ENCODE measurements at regions not wholly inside any gene's neighbourhood (a gene's known extent, or its start where the extent isn't known, plus 50 kb on each side); places are given as distances from the start of the nearest gene placed in this dataset.

DNA sequence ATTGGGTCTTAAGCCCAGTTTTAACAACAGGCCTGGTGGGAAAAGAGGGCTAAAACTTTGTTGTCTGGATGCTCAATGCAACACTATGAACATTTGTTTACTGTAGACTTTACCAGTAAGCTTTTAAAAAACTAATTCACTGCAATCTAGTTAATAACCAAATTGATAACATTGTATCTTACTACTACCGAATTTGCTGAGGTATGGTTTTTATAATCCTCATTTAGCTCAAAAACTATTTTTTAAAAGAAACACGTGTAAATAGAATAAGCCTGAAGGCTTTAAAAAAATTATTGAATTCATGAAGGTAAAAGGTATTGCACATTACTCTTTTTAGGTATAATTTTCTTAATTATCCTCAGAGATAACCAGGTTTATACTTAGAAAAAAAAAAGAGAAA is 500.6 kb downstream of the RWDD3 start:
- CTCF ChIA-PET: no interaction called here
- Mint-ChIP-seq H3K27me3 (ENCODE audit: unreplicated experiment) (no peaks in the 10 kb centered on the region), H3K36me3 (ENCODE audit: insufficient read depth, unreplicated experiment) (no peaks in the 10 kb centered on the region), H3K27ac (ENCODE audit: unreplicated experiment) (no peak overlapping the region), H3K4me3 (ENCODE audit: low read depth, unreplicated experiment) (no peak overlapping the region), H3K9me3 (ENCODE audit: low read depth, unreplicated experiment) (no peaks in the 10 kb centered on the region), H3K4me1 (ENCODE audit: low read depth, unreplicated experiment) (peaks cover 13% of the 10 kb centered on the region)
- DNase-seq: no peak
- intact Hi-C loops (cut with micrococcal nuclease; ENCODE audit: unreplicated experiment): no loop called here
- no TSS peak for BruUV-seq (replicated peaks)
- TF ChIP-seq, protein P1, sequence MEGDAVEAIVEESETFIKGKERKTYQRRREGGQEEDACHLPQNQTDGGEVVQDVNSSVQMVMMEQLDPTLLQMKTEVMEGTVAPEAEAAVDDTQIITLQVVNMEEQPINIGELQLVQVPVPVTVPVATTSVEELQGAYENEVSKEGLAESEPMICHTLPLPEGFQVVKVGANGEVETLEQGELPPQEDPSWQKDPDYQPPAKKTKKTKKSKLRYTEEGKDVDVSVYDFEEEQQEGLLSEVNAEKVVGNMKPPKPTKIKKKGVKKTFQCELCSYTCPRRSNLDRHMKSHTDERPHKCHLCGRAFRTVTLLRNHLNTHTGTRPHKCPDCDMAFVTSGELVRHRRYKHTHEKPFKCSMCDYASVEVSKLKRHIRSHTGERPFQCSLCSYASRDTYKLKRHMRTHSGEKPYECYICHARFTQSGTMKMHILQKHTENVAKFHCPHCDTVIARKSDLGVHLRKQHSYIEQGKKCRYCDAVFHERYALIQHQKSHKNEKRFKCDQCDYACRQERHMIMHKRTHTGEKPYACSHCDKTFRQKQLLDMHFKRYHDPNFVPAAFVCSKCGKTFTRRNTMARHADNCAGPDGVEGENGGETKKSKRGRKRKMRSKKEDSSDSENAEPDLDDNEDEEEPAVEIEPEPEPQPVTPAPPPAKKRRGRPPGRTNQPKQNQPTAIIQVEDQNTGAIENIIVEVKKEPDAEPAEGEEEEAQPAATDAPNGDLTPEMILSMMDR (IDR thresholded peaks at IDR 0.05; ENCODE audit: unreplicated experiment): no peak

DNA sequence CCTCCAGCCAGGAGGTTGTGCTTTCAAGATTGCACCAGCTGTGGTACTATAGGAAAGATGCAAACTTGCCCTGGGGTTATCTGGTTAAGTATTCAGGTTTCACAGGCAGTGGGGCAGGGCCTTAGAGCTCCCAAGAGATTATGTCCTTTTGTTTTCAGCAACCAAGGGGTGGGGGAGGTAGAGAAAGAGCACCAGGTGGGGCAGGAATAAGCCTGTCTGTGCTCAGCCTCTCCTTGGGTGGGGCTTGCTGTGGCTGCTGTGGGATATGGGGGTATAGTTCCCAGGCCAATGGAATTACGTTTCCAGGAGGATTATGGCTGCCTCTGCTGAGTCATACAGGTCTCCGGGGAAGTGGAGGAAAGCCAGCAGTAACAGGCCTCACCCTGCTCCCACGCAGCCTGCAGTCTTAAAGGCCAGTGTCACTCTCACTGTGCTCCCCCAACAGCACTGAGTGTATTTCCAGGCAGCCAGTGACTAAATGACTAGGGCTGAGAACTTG is 508.6 kb downstream of the RWDD3 start:
- peak overlapping the region; percentile 87 for H3K27ac Mint-ChIP-seq (ENCODE audit: unreplicated experiment)
- TF ChIP-seq, protein P1 (IDR thresholded peaks at IDR 0.05; ENCODE audit: unreplicated experiment): no peak
- CTCF ChIA-PET: interaction anchor here (1.3 to 1.6 kb wide), 3 partner anchors 12 to 26 kb away, joined by 3 to 5 read pairs (median 4); no protein-coding TSS in a partner anchor
- BruUV-seq (replicated peaks): TSS peak; percentile 84
- peak; percentile 71 for DNase-seq
- intact Hi-C loops (cut with micrococcal nuclease; ENCODE audit: unreplicated experiment): loop anchor here (5.0 to 10.0 kb wide), 4 partner anchors 170 to 438 kb away; no protein-coding TSS in a partner anchor
- peaks cover 14% of the 10 kb centered on the region for H3K36me3 Mint-ChIP-seq (ENCODE audit: insufficient read depth, unreplicated experiment)
- peaks cover 3% of the 10 kb centered on the region for H3K9me3 Mint-ChIP-seq (ENCODE audit: low read depth, unreplicated experiment)
- H3K4me1 Mint-ChIP-seq (ENCODE audit: low read depth, unreplicated experiment): peaks cover 35% of the 10 kb centered on the region
- peak overlapping the region; percentile 59 for H3K4me3 Mint-ChIP-seq (ENCODE audit: low read depth, unreplicated experiment)
- no peaks in the 10 kb centered on the region for H3K27me3 Mint-ChIP-seq (ENCODE audit: unreplicated experiment)

DNA sequence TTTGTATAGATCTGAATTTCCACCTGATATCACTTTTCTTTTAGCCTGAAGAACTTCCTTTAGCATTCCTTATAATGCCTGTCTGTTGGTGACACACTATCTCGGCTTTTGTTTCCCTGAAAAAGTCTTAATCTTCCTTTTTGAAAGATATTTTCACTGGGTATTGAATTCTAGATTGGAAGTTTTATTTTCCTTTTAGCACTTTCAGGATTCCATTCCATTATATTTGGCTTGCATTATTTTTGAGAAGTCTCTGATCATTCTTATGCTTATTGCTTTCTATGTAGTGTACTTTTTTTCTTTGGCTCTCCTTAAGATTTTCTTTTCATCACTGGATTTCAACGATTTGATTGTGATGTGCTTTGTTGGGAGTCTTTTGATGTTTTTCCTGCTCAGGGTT is 510.7 kb downstream of the RWDD3 start:
- Mint-ChIP-seq H3K27ac (ENCODE audit: unreplicated experiment) (peak overlapping the region; percentile 87), H3K36me3 (ENCODE audit: insufficient read depth, unreplicated experiment) (peaks cover 14% of the 10 kb centered on the region), H3K4me1 (ENCODE audit: low read depth, unreplicated experiment) (peaks cover 35% of the 10 kb centered on the region), H3K9me3 (ENCODE audit: low read depth, unreplicated experiment) (peaks cover 3% of the 10 kb centered on the region), H3K4me3 (ENCODE audit: low read depth, unreplicated experiment) (peak overlapping the region; percentile 2), H3K27me3 (ENCODE audit: unreplicated experiment) (no peaks in the 10 kb centered on the region)
- no TSS peak for BruUV-seq (replicated peaks)
- intact Hi-C loops (cut with micrococcal nuclease; ENCODE audit: unreplicated experiment): loop anchor here (5.0 to 10.0 kb wide), 4 partner anchors 168 to 440 kb away; no protein-coding TSS in a partner anchor
- no peak for DNase-seq
- CTCF ChIA-PET: no interaction called here
- TF ChIP-seq, protein P1 (IDR thresholded peaks at IDR 0.05; ENCODE audit: unreplicated experiment): no peak

DNA sequence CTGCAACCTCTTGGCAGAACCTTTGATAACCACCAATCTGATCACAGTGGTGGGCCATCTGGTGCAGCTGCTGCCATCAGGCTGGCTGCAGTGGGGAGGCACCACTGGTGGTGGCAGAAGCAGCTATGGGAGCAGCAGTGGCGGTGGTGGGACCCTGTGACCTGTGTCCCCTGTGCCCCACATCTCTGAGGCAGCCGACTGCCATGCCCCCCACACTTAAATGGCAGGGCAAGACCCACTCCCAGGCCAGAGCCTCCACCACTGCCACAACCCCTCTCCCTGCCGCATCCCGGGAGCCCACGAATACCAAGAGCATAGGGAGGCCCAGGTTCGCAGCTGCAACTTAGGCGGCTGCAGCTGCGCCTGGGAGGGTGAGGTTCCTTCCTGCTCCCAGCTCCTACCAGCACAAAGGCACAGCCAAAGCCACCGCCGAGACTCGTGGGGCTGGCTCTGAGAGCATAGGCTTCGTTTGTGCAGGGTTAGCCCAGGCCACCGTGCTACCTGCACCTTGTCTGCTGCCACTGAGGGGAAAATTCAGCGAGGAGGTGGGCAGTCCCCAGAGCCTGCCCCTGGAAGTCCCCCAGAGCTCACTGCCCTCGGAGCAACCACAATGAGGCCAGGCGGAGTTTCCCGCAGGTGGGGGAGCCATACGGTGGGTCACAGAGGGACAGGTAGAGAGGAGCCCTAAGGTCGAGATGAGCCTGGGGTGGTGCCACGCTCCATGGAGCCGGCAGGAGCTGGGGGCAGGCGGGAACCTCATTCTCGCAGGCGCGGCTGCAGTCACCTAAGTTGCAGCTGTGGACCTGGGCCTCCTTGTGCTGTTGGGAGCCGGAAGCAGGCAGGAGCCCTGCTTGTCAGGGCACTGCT is 518.7 kb downstream of the RWDD3 start:
- BruUV-seq (replicated peaks): no TSS peak
- Mint-ChIP-seq H3K4me3 (ENCODE audit: low read depth, unreplicated experiment) (no peak overlapping the region), H3K9me3 (ENCODE audit: low read depth, unreplicated experiment) (peaks cover 6% of the 10 kb centered on the region)

More for the DNA sequence above, 518.7 kb downstream of the RWDD3 start:
- H3K27me3 Mint-ChIP-seq (ENCODE audit: unreplicated experiment): no peaks in the 10 kb centered on the region
- no peak overlapping the region for H3K27ac Mint-ChIP-seq (ENCODE audit: unreplicated experiment)
- CTCF ChIA-PET: no interaction called here
- intact Hi-C loops (cut with micrococcal nuclease; ENCODE audit: unreplicated experiment): no loop called here
- DNase-seq: no peak
- H3K36me3 Mint-ChIP-seq (ENCODE audit: insufficient read depth, unreplicated experiment): no peaks in the 10 kb centered on the region
- TF ChIP-seq, protein P1 (IDR thresholded peaks at IDR 0.05; ENCODE audit: unreplicated experiment): no peak
- H3K4me1 Mint-ChIP-seq (ENCODE audit: low read depth, unreplicated experiment): no peaks in the 10 kb centered on the region

All from Calu3 (cell line).